MM.1S (cell line): ENCODE measurements at regions not wholly inside any gene's neighbourhood (a gene's known extent, or its start where the extent isn't known, plus 50 kb on each side); places are given as distances from the start of the nearest gene placed in this dataset.

Experiments
- EZH2 ChIP-seq: fragments of 300-600 bp; sonication (generic); optimal IDR thresholded peaks from 2 replicates; pipeline ENCODE3; 2017; ENCODE audit warnings: low read depth, mild to moderate bottlenecking, antibody characterized with exemption, low read length, mixed read lengths
- EZH2phosphoT487 ChIP-seq: fragments of 300-600 bp; sonication (generic); IDR thresholded peaks from 2 replicates; pipeline ENCODE4 v1.6.1; 2018; ENCODE audit warnings: antibody characterized with exemption, low read length
- TF ChIP-seq, protein P1 (sequence below): fragments of 300-600 bp; sonication (generic); IDR thresholded peaks from 2 replicates; pipeline ENCODE4 v1.5.1; 2016; ENCODE audit warnings: antibody characterized with exemption, low read length, mixed read lengths

DNA sequence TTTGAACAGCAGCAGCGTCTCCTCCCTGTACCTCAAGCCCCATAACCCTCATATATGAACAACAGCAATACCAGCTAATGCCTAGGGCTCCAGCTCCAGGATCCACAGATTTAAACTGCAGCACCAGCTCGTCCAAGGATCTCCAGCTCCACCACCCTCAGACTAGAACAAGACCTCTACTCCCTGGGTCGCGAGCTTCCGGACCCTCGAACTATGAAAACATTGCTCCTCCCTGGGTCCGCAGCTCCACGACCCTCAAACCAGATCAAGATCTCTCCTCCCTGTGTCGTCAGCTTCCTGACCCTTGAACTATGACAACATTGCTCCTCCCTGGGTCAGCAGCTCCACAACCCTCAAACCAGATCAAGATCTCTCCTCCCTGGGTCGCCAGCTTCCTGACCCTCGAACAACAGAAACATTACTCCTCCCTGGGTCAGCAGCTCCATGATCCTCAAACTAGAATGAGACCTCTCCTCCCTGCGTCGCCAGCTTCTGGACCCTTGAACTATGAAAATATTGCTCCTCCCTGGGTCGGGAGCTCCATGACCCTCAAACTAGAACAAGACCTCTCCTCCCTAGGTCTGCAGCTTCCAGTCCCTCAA, 339.0 kb upstream of the SULF2 start:
- TF ChIP-seq EZH2phosphoT487 (no peak), EZH2 (no peak)
- TF ChIP-seq, protein P1, sequence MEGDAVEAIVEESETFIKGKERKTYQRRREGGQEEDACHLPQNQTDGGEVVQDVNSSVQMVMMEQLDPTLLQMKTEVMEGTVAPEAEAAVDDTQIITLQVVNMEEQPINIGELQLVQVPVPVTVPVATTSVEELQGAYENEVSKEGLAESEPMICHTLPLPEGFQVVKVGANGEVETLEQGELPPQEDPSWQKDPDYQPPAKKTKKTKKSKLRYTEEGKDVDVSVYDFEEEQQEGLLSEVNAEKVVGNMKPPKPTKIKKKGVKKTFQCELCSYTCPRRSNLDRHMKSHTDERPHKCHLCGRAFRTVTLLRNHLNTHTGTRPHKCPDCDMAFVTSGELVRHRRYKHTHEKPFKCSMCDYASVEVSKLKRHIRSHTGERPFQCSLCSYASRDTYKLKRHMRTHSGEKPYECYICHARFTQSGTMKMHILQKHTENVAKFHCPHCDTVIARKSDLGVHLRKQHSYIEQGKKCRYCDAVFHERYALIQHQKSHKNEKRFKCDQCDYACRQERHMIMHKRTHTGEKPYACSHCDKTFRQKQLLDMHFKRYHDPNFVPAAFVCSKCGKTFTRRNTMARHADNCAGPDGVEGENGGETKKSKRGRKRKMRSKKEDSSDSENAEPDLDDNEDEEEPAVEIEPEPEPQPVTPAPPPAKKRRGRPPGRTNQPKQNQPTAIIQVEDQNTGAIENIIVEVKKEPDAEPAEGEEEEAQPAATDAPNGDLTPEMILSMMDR = no peak
